HEK293T (cell line): ENCODE measurements at regions not wholly inside any gene's neighbourhood (a gene's known extent, or its start where the extent isn't known, plus 50 kb on each side); places are given as distances from the start of the nearest gene placed in this dataset.

ENCODE experiments used
- BHLHE40 ChIP-seq: fragments of 450-650 bp; IDR thresholded peaks from 2 replicates; pipeline ENCODE4 v1.6.1; 2016; ENCODE audit warnings: mild to moderate bottlenecking, moderate library complexity, borderline replicate concordance
- FOXA1 ChIP-seq: fragments of 450-650 bp; IDR thresholded peaks from 2 replicates; pipeline ENCODE4 v1.6.1; 2016; ENCODE audit warnings: mild to moderate bottlenecking

DNA sequence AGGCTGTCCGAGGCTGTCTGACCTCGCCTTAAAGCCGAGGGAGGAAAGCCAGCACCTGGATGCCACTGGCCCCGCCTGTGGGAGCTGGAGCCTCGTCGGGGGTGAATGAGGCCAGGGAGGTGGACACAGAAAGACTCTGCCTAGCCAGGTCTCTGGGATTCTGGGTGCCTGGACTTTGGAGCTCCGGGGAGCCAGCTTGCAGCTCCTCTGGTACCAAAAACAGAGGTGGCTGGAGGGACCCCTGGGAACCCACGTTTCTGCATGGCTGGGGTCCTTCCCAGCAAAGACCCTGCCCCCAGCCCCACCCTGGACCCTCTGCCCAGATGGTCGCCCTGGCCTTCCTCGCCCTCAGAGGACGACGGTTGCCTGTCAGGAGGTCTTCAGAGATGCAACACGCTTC is 239.7 kb downstream of the BRD1 start:
- TF ChIP-seq FOXA1 (no peak), BHLHE40 (no peak)
